Cerebellar nuclear complex (tissue), 1 donor: ENCODE measurements at regions not wholly inside any gene's neighbourhood (a gene's known extent, or its start where the extent isn't known, plus 50 kb on each side); places are given as distances from the start of the nearest gene placed in this dataset.

Experiments
- DNase-seq, 2 experiments: peaks; one replicate each; lab custom pipeline; 2025; lab: John Stamatoyannopoulos, UW

DNA sequence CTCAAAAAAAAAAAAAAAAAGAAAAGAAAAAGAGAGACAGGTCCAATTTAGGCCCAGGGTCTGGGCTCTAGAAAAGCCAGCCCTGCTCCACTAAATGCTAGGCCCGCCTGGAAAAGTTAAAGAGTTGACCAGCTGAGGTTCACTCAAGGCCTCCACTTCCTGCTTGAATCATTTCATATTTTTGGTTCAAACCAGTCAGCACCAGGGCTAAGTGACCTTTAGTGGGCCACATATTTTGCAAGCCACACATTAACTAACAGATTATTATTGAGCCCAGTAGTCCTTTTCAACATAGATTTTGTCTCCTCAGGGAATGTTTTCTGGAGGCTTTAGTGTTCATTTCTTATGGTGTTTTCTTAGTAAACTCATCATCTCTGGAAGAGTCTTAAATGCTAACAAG is 156.6 kb downstream of the TLR4 start:
- DNase-seq: no peak

DNA sequence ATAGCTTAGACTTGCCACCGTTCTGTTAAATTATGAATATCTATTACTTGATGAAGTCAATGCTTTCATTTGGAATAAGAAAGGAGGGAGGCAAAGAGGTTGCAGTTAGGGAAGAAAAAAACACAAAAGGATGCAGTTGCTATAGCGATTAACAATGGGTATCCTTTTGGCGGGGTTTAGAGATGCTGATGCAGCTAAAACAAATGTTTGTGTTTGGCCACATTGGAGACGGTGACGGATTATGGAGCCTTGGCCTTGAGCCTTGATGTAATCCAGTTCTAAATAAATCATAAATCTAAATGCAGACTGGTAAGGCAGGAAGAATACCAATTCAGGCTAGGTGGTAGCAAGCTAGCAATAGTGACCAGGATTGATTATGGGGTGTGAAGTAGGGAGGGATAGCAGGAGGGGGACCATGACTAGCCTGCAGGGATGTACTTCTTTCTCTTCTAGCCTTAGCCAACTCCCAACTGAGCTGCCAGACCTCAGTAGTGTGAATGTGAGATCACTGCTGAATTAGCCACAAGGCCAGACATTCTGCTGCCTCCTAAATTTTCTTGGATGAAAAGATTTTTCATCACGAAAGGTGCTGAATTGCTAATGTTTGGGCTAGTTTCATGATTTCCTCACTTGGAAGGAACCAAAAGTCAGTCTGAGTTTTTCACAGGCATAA is 160.3 kb downstream of the TLR4 start:
- no peak for DNase-seq

DNA sequence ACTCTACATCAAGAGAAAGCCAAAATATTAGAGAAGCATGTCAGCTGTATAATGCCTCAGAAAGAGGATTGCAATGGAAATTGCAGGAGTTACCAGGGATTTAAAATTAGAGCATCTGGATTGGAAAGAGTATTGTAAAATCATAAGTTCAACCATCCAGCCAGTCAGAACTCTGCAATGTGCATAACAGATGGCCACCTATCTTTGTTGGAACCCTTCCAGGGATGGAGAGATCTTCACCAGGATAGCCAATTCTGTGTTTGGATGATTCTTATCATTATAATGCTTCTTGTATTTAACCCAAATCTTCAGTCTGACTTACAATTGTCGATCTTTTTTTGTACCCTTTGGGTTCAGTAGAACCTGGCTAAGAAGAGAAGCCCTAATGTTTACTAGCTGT is 164.4 kb downstream of the TLR4 start:
- DNase-seq: peak in 1 of 2 experiments; percentile 12

DNA sequence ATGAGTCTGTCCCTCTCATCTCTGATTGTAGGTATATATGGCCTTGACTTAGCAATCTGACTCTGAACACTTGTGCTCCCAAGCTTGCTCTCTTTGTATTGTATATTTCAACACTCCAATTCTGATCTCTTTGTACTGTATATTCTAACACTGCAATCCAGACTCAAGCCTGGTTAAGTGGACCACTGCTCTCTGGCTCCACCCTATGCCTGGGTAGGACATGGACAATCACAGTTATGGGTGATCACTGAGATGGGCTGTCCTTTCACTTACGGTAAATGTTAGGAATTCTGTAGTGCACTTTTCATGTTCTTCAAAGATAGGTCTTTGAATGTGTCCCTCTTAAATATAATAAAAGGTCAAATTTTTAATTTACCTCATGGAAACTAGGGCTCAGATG is 165.1 kb downstream of the TLR4 start:
- no peak for DNase-seq

DNA sequence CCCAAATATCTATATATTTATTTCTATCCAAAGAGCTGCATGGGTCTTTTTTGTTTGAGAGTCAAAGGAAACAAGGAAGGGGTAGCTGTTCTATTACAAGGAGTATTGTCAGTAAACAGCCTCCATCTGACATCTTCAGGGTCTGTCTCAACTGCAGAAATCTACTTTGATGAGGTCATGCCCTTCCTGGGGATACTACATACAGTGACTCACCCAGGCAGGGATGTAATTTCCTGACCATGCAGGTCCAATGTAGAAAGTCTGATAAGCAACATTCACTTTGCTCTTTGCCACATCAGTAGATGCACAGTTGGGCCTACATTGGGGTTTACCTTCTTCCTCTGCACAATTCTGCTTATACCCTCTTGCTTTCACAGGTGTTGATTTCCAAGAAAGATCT is 165.5 kb downstream of the TLR4 start:
- no peak for DNase-seq

DNA sequence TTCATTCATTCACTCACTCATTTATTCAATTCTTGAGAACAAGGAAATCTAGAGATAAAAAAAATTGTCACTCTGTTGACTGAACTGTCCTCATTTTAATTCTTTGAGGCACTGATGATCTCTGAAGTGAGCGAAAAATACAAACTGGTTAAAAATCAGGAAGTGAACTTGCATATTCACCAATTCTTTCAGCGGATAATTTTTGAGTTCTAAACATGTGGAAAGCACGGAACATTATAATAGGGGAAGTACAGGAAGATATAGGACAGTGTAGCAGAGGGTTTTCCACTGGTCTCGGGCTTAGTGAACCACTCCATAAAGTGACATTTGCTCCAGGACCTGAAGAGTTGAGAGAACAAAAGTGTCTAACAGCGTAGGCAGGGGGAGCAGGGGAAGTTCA is 169.5 kb downstream of the TLR4 start:
- no peak for DNase-seq

DNA sequence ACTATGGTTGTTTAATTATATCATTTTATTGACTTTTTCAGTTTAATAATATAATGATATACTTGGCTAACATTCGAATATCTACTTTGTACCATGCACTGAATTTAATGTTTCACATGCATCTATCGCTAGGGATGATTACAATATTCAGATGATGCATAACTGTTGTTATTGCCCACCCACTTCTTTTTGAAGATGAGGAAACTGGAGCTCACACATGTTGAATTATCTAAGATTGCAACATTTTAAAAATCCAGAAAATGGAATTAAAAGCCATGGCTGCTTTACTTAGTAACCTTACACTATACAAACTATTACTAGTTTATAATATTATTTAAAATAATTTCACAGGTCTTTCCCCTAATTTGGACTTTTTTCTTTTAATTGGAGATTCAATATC is 171.7 kb downstream of the TLR4 start:
- no peak for DNase-seq

DNA sequence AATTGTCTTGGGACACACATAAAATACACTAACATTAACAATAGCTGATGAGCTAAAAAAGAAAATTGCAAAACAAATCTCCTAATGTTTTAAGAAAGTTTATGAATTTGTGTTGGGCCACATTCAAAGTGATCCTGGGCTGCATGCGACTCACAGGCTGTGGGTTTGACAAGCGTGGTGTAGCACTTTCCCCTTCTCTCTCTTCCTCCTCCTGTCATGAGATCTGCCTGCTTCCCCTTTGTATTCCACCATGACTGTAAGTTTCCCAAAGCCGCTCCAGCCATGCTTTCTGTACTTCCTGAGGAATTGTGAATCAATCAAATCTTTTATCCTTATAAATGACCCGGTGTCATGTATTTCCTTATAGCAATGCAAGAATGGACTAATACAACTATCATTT is 178.0 kb downstream of the TLR4 start:
- no peak for DNase-seq

DNA sequence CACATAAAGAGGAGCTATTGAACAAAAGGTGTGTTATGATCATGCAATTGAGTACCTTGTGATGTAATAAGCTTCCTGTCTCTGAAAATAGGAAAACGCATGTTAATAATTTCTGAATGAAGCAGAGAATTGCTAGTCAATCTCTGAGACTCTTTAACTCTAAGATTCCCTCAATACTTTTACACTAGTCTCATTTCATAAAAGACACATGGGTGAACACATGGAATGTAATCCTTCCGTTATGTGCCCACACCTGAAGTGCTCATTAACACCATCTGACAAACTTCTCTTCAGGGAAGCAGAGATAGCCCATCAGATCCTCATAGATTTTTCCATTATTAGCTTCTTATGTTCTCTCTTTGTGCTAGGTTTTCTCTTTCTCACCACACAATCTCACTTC is 182.4 kb downstream of the TLR4 start:
- DNase-seq: no peak

DNA sequence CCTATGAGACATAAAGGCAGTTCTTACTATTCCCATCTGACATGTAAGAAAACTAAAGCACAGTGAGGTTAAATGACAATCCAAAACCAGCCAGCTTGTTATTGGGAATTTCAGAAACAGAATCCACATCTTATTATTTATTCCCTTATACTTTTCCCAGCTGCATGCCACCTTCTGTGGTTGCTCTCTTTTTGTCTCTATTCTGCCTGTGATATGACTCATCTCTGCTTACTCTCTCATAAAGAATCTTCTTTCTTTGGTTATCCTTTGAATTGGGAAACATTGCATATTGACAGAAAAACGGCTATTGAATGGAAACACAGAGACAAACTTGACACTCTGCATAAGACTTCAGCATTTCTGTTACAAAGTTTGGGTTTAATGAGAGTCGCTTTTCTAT is 183.2 kb downstream of the TLR4 start:
- DNase-seq: no peak

DNA sequence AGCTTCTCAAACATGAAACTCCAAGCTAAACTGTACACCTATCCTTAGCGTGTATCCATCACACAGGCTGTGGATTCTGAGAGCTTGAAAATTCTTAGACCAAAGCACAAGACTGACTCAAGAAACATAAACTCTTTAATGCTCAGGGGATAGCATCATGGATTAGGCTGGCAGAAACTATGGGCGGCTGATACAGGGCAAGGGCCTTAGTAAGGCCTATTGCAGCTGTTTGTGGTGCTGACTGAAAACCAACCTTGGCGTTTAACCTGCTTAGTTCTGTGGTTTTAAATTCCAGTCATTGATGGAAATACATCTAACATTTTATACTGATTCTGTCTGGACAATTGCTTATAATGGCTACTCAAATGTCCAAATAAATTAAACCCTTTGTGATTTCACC is 183.7 kb downstream of the TLR4 start:
- DNase-seq: no peak

DNA sequence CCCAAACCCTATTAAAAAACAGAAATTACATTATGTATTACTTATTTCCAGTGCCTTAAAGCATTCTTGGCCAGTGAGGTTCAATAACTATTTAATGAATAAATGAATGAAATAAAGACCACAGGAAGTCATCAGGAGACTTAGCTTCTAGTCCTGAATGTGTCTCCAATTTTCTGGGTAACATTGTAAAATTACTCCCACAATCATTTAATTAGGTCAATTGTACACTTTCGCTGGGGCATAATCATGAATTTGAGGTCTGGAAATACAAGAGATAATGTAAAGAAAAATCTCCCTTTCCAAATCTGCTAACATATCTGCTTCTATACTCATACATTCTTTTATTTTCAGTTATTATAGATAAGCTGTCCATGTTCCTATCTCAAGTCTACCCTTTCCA is 199.2 kb downstream of the TLR4 start:
- no peak for DNase-seq

DNA sequence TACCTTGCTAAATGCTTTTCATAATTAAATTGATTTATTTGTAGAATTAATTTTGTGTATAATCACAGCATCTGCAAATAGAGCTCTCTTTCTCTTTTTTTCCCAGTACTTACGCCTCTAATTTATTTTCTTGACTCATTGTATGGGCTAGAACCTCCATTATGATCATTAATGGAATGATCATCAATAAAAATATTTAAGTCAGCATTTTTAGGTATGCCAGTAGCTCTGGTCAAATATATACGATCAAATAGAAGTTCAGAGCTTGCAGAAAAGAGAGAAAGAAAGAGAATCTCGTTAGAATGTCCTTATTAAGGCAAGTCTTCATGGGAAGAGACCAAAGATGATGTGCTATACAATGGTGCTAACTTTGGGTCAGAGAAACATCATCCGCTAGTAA is 202.6 kb downstream of the TLR4 start:
- no peak for DNase-seq

DNA sequence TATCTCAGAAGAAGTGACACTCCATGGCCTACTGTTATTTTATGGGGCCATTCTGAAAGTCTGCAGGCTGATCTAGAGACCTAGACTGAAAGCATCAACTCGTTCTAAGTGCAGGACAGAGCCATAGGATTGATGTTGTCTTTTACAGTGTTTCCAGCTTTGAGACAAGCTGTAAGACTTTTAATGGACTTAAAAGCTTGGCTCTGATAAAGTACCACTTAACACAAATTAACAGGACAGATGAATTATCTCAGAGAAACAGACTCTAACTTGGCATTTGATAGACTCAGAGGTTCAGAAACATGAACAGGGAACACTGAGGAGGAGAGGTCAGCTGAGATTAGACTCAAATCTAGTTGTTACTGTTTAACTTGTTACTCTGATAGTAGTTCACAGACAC is 203.2 kb downstream of the TLR4 start:
- no peak for DNase-seq

DNA sequence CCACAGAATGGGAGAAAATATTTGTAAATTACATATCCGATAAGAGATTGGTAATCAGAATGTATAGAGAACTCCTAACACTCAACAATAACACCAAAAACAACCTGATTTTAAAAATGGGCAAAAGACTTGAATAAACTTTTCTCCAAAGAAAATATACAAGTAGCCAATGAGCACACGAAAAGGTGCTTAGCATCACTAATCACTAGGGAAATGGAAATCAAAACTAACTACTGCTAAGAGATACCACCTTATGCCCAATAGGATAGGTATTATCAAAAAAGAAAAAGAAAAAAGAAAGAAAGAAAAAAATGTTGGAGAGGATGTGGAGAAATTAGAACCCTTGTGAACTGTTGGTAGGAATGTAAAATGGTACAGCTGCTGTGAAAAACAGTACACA is 212.1 kb downstream of the TLR4 start:
- DNase-seq: no peak

DNA sequence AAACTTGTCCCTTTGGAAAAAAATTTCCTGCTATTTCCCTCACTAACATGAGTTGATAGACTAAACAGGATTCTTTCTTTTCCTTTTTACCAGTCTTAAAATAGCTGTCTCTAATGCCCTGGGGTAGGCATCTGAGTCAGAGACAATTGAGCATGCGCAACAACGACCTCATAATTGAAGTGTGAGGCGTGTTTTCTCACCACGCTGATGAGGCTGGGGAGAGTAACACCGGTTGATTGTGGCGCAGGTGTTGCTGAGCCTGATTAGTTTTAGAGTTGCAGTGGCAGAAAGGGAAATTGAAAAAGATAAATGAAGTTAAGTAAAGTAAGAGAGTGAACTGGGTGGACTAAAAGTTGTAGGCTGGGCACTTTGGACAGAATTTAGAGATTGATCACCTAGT is 213.7 kb downstream of the TLR4 start:
- no peak for DNase-seq

DNA sequence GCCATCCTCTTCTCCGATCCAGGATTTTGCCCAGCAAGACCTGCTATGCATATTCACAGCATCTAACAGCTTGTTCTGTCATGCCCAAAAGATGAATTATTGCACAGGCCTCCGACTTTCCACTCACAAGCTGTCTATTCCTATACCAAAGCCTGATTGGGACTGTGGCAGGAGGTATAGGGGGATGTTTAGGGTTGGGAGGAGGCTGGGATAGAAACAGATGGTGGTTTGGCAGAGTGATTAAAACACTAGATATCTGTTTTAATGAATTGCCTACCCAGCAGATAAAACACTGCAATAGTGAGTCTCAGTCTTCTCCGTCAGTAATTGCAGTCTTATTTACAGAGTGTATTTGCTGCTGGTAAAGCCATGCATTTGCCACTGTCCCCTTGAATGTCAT is 215.3 kb downstream of the TLR4 start:
- no peak for DNase-seq

DNA sequence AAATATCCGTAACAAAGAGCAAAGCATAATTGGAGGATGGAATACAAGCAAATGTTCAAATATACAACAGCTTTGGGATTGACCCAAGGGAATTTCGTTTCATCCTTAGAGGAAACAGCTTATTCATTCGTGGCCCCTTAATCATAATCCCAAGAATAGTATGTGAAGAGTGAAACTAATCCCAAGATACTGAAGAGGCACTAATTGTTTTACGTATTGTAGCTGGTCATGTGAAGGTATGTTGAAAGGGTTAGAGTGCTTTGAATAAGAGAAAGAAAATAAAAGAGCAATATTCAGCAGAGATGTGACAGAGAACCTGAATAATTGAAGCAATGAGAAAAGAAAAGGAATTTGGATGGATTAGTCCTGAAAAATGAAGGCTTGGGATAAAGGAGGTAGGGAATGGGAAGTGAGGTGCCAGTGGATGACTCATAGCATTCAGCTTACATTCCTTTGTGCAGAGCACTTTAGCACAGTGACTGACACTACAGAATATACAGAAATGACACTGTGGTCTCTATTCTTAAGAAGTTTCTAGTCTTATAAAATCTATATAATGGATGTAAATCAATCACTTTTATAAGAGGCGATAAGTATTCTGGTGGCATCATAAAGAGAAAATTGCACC is 221.9 kb downstream of the TLR4 start:
- no peak for DNase-seq

DNA sequence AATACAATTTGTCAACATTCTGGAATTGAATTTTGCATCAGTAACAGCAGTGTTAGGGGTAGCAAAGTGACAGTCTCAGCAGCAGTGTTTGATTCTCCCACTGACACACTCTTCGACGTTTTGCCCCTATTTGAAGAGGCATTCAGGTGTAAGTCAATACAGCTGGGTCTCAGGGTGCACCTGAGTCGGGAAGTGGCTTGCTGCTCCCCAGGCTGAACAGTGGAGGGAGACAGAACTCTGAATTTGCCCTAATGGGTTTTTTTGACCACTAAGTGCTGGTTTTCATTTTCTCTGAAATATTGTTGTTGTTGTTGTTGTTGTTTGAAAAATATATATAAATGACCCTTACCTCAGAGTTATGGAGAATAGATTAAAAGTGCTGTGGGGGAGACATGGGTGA is 223.2 kb downstream of the TLR4 start:
- DNase-seq: no peak

DNA sequence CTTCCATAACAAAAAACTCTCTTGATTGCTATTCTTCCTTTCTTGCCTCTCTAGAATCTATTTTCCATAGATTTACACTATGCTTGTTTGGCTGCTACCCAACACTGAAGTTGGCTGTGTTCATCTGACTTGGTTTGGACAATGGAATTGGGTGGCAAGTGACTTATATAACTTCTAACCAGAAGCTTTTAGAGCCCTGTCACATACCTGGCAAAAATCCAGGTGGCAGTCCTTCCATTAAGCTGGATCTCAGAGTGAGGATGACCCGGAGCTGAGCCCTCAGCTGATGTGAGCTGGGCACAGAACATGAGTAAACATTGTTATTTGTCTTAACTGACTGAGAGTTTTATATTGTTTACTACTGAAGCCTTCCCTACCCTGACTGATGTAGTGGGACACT is 225.7 kb downstream of the TLR4 start:
- DNase-seq: no peak

DNA sequence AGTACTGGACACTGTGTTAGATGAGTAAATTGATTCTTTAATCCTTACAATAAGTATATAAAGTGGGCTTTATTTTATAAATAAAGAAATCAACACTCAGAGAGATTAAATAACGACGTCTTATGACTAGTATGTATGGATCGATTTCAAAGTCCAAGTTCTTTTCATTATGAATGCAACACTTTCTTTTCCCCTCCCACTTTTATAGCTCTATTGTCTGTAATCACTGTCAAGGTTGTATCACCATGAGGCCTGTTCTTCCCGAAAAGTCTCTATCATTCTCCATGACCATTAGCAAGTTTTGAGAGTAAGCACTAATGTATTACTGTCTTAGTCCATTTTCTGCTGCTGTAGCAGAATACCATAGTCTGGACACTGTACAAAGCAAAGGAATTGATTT is 228.4 kb downstream of the TLR4 start:
- DNase-seq: no peak

DNA sequence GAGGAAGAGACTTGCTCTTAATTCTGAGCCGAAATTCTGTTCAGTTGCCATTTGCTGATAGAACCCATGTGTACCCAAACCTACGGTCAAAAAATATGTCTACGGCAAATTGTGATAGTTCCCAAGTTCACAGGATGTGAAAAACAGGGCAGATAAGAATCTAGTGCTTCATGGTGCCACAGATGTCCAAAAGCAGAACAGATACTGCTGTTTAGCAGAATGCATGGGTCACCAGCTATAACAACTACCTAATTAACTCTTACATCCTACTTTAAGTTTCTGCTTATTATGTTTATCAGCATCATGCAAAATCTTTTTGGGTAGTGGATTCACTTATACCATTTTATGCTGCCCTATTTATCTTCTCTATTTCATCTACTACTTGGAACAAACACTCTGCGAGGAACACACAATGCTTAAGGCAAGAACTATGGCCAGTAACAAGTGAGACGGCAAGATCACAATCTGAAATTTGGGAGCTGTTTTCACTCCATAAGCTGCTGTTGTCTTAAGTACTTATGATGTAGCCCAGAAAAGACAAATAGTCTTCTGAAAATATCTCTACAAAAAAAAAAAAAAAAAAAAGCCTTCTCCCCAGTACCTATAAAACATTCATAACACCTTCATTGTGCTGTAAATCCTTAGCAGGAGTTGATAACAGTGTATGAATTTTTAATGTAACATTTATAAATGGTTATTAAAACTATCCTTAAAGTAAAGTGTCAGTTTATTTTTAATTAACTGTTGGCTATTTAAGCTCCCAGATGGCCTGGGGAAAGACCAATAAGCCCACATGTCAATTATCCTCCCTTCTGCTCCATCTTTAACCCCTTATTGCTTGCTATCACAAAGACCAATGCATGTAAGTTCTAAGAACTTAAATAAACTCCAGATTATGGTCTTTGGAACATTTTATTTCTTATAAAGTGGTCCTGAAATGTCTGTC is 232.3 kb downstream of the TLR4 start:
- DNase-seq: no peak

DNA sequence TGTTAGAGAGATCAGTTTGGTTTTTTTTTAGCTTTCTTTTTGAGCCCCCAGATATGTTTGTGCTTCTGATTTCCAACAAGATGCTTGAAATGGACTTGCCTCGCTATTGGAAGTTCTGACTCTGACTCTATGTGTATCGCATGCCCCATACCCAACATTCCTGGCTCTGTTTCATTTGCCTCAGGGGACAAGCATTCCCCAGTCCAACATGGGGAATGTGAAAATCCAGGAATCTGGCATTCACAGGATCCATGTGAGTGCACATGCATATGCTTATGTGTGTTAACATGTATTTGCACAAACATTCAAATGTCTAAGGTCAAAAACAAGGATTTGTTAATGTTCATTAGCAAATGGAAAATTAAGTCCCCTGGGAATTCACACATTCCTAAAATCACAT is 233.9 kb downstream of the TLR4 start:
- no peak for DNase-seq
